A549 (cell line): ENCODE measurements at regions not wholly inside any gene's neighbourhood (a gene's known extent, or its start where the extent isn't known, plus 50 kb on each side); places are given as distances from the start of the nearest gene placed in this dataset.

Experiments
- ATAC-seq, 2 experiments: fragments of 200-7000 bp in 1 of 2; fragments of >200 bp in 1 of 2; cut with Nextera tagmentation in 1 of 2; cut with Tn5 transposase in 1 of 2; 3 replicates each; pipeline versions ENCODE4 v1.8.0 to v1.9.1; 2018 to 2020; ENCODE audit warnings: mild to moderate bottlenecking in 1 of 2, moderate library complexity in 1 of 2
- CTCF ChIA-PET: fragments of 300-600 bp; sonication (Branson Sonifier 250); formaldehyde crosslinking; extraction: SDS; loops from one replicate; lab custom pipeline; 2021; ENCODE audit warnings: antibody characterized with exemption, inconsistent platforms; lab: Yijun Ruan, JAX
- POLR2A ChIA-PET: fragments of 350-600 bp; formaldehyde crosslinking; extraction: SDS; loops from one replicate; lab custom pipeline; 2021; ENCODE audit warnings: antibody characterized with exemption, inconsistent platforms; lab: Yijun Ruan, JAX
- DNase-seq, 2 experiments: peaks; one replicate each; pipeline versions ENCODE4 v3.0.0 to v3.0.0-alpha.2; 2011 to 2016; ENCODE audit warnings: low read depth in 1 of 2, low spot score in 1 of 2
- FAIRE-seq: peaks from 2 replicates; lab custom pipeline; 2011; peaks lifted over from hg19 to GRCh38; lab: Jason Lieb, UNC
- H3K27ac ChIP-seq, 2 experiments: fragments of >200 bp; sonication (Bioruptor Twin); formaldehyde crosslinking; 3 replicates each; pipeline ENCODE4 v1.5.1; 2016 to 2017
- H3K4me1 ChIP-seq: fragments of >200 bp; sonication (Bioruptor Twin); formaldehyde crosslinking; 3 replicates; pipeline ENCODE4 v1.6.1; 2016
- H3K4me2 ChIP-seq: fragments of >200 bp; sonication (Bioruptor Twin); formaldehyde crosslinking; 3 replicates; pipeline ENCODE4 v1.6.1; 2016
- H3K4me3 ChIP-seq: fragments of >200 bp; sonication (Bioruptor Twin); formaldehyde crosslinking; 3 replicates; pipeline ENCODE4 v1.5.1; 2016
- H3K9me3 ChIP-seq: fragments of >200 bp; sonication (Bioruptor Twin); formaldehyde crosslinking; 3 replicates; pipeline ENCODE4 v1.6.1; 2016
- CBX2 ChIP-seq: fragments of 200-600 bp; sonication (generic); IDR thresholded peaks from 2 replicates; pipeline ENCODE4 v1.6.1; 2016; ENCODE audit warnings: low read depth, mild to moderate bottlenecking, borderline replicate concordance
- CEBPB ChIP-seq, 2 experiments: fragments of >200 bp in 1 of 2; sonication (Bioruptor Twin) in 1 of 2; formaldehyde crosslinking in 1 of 2; IDR thresholded peaks; 2 replicates each; pipeline ENCODE4 v1.6.1; 2012 to 2016
- CHD2 ChIP-seq: fragments of 150-350 bp; IDR thresholded peaks from 2 replicates; pipeline ENCODE4 v1.6.1; 2014; ENCODE audit warnings: low read length; ENCODE audit not compliant: partially characterized antibody
- EP300 ChIP-seq, 2 experiments: fragments of >200 bp; sonication (Bioruptor Twin); formaldehyde crosslinking; IDR thresholded peaks; 2 replicates in 1 of 2; 3 replicates in 1 of 2; pipeline ENCODE4 v1.6.1; 2016 to 2017
- ESRRA ChIP-seq: fragments of 150-350 bp; IDR thresholded peaks from 2 replicates; pipeline ENCODE4 v1.6.1; 2014; ENCODE audit warnings: mild to moderate bottlenecking, low read length, borderline replicate concordance
- FOSB ChIP-seq: fragments of 250-450 bp; sonication (Bioruptor Pico); IDR thresholded peaks from 2 replicates; pipeline ENCODE4 v1.5.0; 2020; ENCODE audit warnings: mild to moderate bottlenecking, moderate library complexity
- GATA3 ChIP-seq: IDR thresholded peaks from 2 replicates; pipeline ENCODE4 v1.6.1; 2012; ENCODE audit warnings: borderline replicate concordance
- HOXB13 ChIP-seq: fragments of 250-450 bp; sonication (Bioruptor Pico); IDR thresholded peaks from 2 replicates; pipeline ENCODE4 v1.5.0; 2020; ENCODE audit warnings: low read depth, mild to moderate bottlenecking, moderate library complexity
- HOXB5 ChIP-seq: fragments of 250-450 bp; sonication (Bioruptor Pico); IDR thresholded peaks from 2 replicates; pipeline ENCODE4 v1.5.0; 2020; ENCODE audit warnings: mild to moderate bottlenecking, moderate library complexity
- KDM1A ChIP-seq: fragments of 200-600 bp; sonication (generic); IDR thresholded peaks from 2 replicates; pipeline ENCODE4 v1.6.1; 2016; ENCODE audit warnings: low read depth, mild to moderate bottlenecking
- MAFK ChIP-seq: fragments of 450-650 bp; IDR thresholded peaks from 2 replicates; pipeline ENCODE4 v1.6.1; 2014; ENCODE audit not compliant: partially characterized antibody
- MYC ChIP-seq: IDR thresholded peaks from 2 replicates; pipeline ENCODE4 v1.6.1; 2012; ENCODE audit warnings: mild to moderate bottlenecking, inconsistent platforms, low read length, improper control_type of control experiment, borderline replicate concordance
- NFE2L2 ChIP-seq: fragments of 150-350 bp; conservative IDR thresholded peaks from 2 replicates; pipeline ENCODE4 v1.6.1; 2014; ENCODE audit warnings: low read length
- NR3C1 ChIP-seq: fragments of >200 bp; sonication (Bioruptor Twin); formaldehyde crosslinking; IDR thresholded peaks from 3 replicates; pipeline ENCODE4 v1.6.1; 2017
- POLR2A ChIP-seq: IDR thresholded peaks from 2 replicates; pipeline ENCODE4 v1.6.1; 2012; ENCODE audit warnings: mild to moderate bottlenecking, low read length
- POLR2AphosphoS2 ChIP-seq: conservative IDR thresholded peaks from 2 replicates; pipeline ENCODE4 v1.6.1; 2012; ENCODE audit warnings: low read length, improper control_type of control experiment, inconsistent platforms
- RAD21 ChIP-seq, 2 experiments: fragments of >200 bp in 1 of 2; sonication (Bioruptor Twin) in 1 of 2; formaldehyde crosslinking in 1 of 2; IDR thresholded peaks in 1 of 2; conservative IDR thresholded peaks in 1 of 2; 2 replicates in 1 of 2; 3 replicates in 1 of 2; pipeline ENCODE4 v1.6.1; 2012 to 2018; ENCODE audit warnings: inconsistent platforms in 1 of 2
- RCOR1 ChIP-seq: fragments of 150-350 bp; IDR thresholded peaks from 2 replicates; pipeline ENCODE4 v1.6.1; 2014; ENCODE audit warnings: antibody characterized with exemption, low read length, low read depth
- RNF2 ChIP-seq: fragments of 200-600 bp; sonication (generic); IDR thresholded peaks from 2 replicates; pipeline ENCODE4 v1.6.1; 2016; ENCODE audit warnings: low read depth, mild to moderate bottlenecking, antibody characterized with exemption, moderate library complexity, borderline replicate concordance
- SREBF2 ChIP-seq: fragments of 450-650 bp; IDR thresholded peaks from 2 replicates; pipeline ENCODE4 v1.6.1; 2014; ENCODE audit warnings: mild to moderate bottlenecking, moderate library complexity
- TFCP2L1 ChIP-seq: fragments of 250-450 bp; sonication (Bioruptor Pico); IDR thresholded peaks from 2 replicates; pipeline ENCODE4 v1.5.0; 2021; ENCODE audit warnings: mild to moderate bottlenecking
- TP53 ChIP-seq: fragments of 250-450 bp; sonication (Bioruptor Pico); IDR thresholded peaks from 2 replicates; pipeline ENCODE4 v1.5.0; 2021; ENCODE audit warnings: mild to moderate bottlenecking, moderate library complexity
- ZC3H11A ChIP-seq: fragments of 450-650 bp; IDR thresholded peaks from 2 replicates; pipeline ENCODE4 v1.6.1; 2014; ENCODE audit warnings: antibody characterized with exemption, mild to moderate bottlenecking
- ZFP36 ChIP-seq: fragments of 450-650 bp; IDR thresholded peaks from 2 replicates; pipeline ENCODE4 v1.6.1; 2014; ENCODE audit warnings: borderline replicate concordance; ENCODE audit not compliant: partially characterized antibody
- WGBS: methylation state at CpG from one replicate; pipeline ENCODE4 v1.1.6; 2017; ENCODE audit errors: missing lambda C conversion rate; 5-methylcytosine and 5-hydroxymethylcytosine counted together
- TF ChIP-seq, protein P1 (sequence below): IDR thresholded peaks from 2 replicates; pipeline ENCODE4 v1.6.1; 2012; ENCODE audit warnings: low read depth, borderline replicate concordance
- TF ChIP-seq, protein P2 (sequence below): IDR thresholded peaks from 2 replicates; pipeline ENCODE4 v1.6.1; 2012
- TF ChIP-seq, protein P3 (sequence below): fragments of >200 bp; sonication (Bioruptor Twin); formaldehyde crosslinking; IDR thresholded peaks from 3 replicates; pipeline ENCODE4 v1.5.1; 2016
- TF ChIP-seq, protein P4 (sequence below): IDR thresholded peaks from 2 replicates; pipeline ENCODE4 v1.6.1; 2012

DNA sequence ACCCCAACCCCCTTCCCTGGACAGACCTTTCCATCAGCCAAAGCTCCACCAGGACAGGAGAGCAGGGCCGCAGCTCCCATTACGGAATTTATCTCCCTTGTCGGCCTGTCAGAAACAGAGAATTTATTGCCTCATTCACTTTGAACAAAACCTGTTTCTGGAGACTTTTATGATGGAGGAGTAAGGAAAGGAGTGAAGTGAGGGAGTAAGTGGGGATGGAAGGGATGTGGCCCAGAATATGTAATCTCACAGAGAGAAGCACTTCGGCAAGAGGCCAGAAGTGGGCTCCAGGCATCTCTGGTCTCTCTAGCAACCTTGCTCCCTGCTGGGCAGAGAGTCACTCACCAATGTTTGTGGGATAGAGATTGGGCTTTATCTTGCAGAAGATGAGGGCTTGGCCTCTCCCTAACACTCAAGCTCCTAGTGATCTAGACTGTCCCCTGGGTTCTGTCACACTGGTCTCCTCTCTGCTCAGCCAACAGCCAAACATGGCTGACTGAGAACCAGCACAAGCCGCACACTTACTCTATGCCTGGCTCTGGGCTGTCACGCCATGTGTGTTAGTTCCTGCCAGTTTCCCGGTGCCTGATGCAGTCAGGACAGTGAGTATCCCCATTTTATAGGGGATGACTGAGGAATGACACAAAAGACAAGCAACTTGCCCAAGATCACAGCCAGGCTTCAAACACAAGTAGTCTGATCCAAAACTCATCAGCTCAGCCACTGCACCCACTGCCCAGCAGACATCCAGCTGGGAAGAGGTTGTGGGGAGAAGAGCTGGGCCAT lies 149.4 kb upstream of the ZMIZ1 start:
- Histone ChIP-seq H3K4me3 (no peak overlapping the region), H3K4me1 (peaks cover 4% of the 10 kb centered on the region; the same call in 1 of the 3 replicates), H3K27ac (no peak overlapping the region), H3K9me3 (no peaks in the 10 kb centered on the region), H3K4me2 (no peak overlapping the region)
- DNase-seq: no peak
- FAIRE-seq: no peak
- 68% methylated on average over 7 of the region's 7 CpGs for WGBS
- no peak for ATAC-seq
- no peak for TF ChIP-seq CHD2
- TF ChIP-seq POLR2A: no peak
- TF ChIP-seq GATA3: no peak
- no peak for TF ChIP-seq POLR2AphosphoS2
- no peak for TF ChIP-seq RAD21 (conservative IDR thresholded peaks at IDR 0.05 in 1 of 2, IDR thresholded peaks at IDR 0.05 in 1 of 2)
- TF ChIP-seq, protein P1, sequence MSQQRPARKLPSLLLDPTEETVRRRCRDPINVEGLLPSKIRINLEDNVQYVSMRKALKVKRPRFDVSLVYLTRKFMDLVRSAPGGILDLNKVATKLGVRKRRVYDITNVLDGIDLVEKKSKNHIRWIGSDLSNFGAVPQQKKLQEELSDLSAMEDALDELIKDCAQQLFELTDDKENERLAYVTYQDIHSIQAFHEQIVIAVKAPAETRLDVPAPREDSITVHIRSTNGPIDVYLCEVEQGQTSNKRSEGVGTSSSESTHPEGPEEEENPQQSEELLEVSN: no peak
- TF ChIP-seq HOXB5: no peak
- POLR2A ChIA-PET: no interaction called here
- CTCF ChIA-PET: interaction anchor here (1.0 kb wide), 1 partner anchor 14 kb away, joined by 3 read pairs; no protein-coding TSS in a partner anchor

DNA sequence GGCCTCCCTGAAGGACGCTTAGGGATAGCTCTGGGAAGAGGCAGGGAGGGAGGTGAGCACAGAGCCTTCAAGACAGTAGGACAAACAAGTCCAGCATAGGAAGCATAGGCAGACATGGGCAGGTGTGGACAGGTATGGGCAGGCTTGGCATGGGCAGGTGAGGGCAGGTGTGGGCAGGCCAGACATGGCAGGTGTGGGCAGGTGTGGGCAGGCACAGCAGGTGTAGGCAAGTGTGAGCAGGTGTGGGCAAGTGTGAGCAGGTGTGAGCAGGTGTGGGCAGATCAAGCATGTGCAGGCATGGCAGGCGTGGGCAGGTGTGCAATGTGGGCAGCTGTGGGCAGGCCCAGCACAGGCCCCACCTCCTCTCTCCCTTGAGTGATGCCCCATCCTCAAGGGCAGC lies 148.8 kb upstream of the ZMIZ1 start:
- Histone ChIP-seq H3K9me3 (no peaks in the 10 kb centered on the region), H3K4me2 (no peak overlapping the region), H3K27ac (no peak overlapping the region), H3K4me1 (peaks cover 6% of the 10 kb centered on the region; the same call in 1 of the 3 replicates), H3K4me3 (no peak overlapping the region)
- TF ChIP-seq RNF2 (no peak), HOXB5 (no peak), KDM1A (no peak), CEBPB (IDR thresholded peaks at IDR 0.05) (no peak), ESRRA (no peak), TP53 (CRISPR knock-in tag) (no peak), RCOR1 (no peak)
- TF ChIP-seq, protein P2, sequence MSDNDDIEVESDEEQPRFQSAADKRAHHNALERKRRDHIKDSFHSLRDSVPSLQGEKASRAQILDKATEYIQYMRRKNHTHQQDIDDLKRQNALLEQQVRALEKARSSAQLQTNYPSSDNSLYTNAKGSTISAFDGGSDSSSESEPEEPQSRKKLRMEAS: no peak
- POLR2A ChIA-PET: no interaction called here
- no peak for FAIRE-seq
- WGBS: 71% methylated on average over 2 of the region's 2 CpGs
- CTCF ChIA-PET: interaction anchor here (1.0 kb wide), 1 partner anchor 13 kb away, joined by 3 read pairs; no protein-coding TSS in a partner anchor
- no peak for DNase-seq
- no peak for ATAC-seq

DNA sequence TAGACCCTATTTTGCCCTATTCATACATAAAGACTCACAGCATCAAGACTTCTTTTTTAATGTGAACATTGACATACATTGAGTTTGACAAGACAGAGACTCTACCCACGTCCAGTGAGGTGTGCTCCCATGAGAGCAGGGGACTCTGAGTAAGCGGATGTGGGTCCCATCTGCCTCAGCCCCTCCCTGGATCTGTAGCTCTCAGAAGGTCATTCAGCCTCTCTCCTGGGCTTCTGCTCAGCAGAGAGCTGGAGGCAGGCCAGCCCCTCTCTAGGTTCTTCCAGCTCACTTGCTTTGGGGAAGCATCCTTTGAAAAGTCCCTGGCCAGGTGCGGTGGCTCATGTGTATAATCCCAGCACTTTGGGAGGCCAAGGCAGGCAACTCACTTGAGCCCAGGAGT lies 146.9 kb upstream of the ZMIZ1 start:
- H3K4me3 ChIP-seq: no peak overlapping the region
- no peak for FAIRE-seq
- H3K4me1 ChIP-seq: peaks cover 19% of the 10 kb centered on the region; the same call in 2 of the 3 replicates
- TF ChIP-seq TFCP2L1 (CRISPR knock-in tag) (no peak), ZC3H11A (no peak), MAFK (no peak), CBX2 (no peak), ESRRA (no peak), MYC (no peak), EP300 (IDR thresholded peaks at IDR 0.05) (no peak), NFE2L2 (no peak), HOXB13 (no peak), ZFP36 (no peak), FOSB (CRISPR knock-in tag) (no peak), SREBF2 (no peak), HOXB5 (no peak), NR3C1 (no peak)
- TF ChIP-seq, protein P3, sequence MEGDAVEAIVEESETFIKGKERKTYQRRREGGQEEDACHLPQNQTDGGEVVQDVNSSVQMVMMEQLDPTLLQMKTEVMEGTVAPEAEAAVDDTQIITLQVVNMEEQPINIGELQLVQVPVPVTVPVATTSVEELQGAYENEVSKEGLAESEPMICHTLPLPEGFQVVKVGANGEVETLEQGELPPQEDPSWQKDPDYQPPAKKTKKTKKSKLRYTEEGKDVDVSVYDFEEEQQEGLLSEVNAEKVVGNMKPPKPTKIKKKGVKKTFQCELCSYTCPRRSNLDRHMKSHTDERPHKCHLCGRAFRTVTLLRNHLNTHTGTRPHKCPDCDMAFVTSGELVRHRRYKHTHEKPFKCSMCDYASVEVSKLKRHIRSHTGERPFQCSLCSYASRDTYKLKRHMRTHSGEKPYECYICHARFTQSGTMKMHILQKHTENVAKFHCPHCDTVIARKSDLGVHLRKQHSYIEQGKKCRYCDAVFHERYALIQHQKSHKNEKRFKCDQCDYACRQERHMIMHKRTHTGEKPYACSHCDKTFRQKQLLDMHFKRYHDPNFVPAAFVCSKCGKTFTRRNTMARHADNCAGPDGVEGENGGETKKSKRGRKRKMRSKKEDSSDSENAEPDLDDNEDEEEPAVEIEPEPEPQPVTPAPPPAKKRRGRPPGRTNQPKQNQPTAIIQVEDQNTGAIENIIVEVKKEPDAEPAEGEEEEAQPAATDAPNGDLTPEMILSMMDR: no peak
- TF ChIP-seq, protein P4, sequence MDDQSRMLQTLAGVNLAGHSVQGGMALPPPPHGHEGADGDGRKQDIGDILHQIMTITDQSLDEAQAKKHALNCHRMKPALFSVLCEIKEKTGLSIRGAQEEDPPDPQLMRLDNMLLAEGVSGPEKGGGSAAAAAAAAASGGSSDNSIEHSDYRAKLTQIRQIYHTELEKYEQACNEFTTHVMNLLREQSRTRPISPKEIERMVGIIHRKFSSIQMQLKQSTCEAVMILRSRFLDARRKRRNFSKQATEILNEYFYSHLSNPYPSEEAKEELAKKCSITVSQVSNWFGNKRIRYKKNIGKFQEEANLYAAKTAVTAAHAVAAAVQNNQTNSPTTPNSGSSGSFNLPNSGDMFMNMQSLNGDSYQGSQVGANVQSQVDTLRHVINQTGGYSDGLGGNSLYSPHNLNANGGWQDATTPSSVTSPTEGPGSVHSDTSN: no peak
- ChIA-PET POLR2A (no interaction called here), CTCF (interaction anchor here (0.6 to 1.9 kb wide), 4 partner anchors 8 to 112 kb away, joined by 3 to 4 read pairs (median 4); no protein-coding TSS in a partner anchor)
- DNase-seq: no peak
- ATAC-seq: no peak
- no peak overlapping the region for H3K27ac ChIP-seq
- WGBS: 69% methylated on average over 3 of the region's 3 CpGs
- no peak overlapping the region for H3K4me2 ChIP-seq
- no peaks in the 10 kb centered on the region for H3K9me3 ChIP-seq
